SK-N-SH treated with all-trans-retinoic acid at 6 μM for 48 hours (cell line): ENCODE measurements at regions not wholly inside any gene's neighbourhood (a gene's known extent, or its start where the extent isn't known, plus 50 kb on each side); places are given as distances from the start of the nearest gene placed in this dataset.

ENCODE experiments used
- ARNTL ChIP-seq: fragments of 450-650 bp; formaldehyde crosslinking; IDR thresholded peaks from 2 replicates; pipeline ENCODE4 v1.5.0; 2020; ENCODE audit warnings: low read depth, mild to moderate bottlenecking, moderate library complexity, borderline replicate concordance
- ISL1 ChIP-seq: fragments of 250-450 bp; sonication (Bioruptor Pico); IDR thresholded peaks from 2 replicates; pipeline ENCODE4 v2.1.2; 2022; ENCODE audit warnings: mild to moderate bottlenecking, moderate library complexity
- SNAI2 ChIP-seq: fragments of 250-450 bp; sonication (Bioruptor Pico); IDR thresholded peaks from 2 replicates; pipeline ENCODE4 v1.5.0; 2020; ENCODE audit warnings: mild to moderate bottlenecking, moderate library complexity
- TCF4 ChIP-seq: fragments of 250-450 bp; sonication (Bioruptor Pico); IDR thresholded peaks from 2 replicates; pipeline ENCODE4 v1.8.0; 2021; ENCODE audit warnings: mild to moderate bottlenecking, moderate library complexity, borderline replicate concordance
- TOX ChIP-seq: fragments of 250-450 bp; sonication (Bioruptor Pico); IDR thresholded peaks from 2 replicates; pipeline ENCODE4 v1.8.0; 2021; ENCODE audit warnings: mild to moderate bottlenecking, moderate library complexity, borderline replicate concordance
- TSHZ2 ChIP-seq: fragments of 250-450 bp; sonication (Bioruptor Pico); IDR thresholded peaks from 2 replicates; pipeline ENCODE4 v1.5.0; 2020; ENCODE audit warnings: mild to moderate bottlenecking, moderate library complexity
- ZC3H10 ChIP-seq: fragments of 250-450 bp; sonication (Bioruptor Pico); IDR thresholded peaks from 2 replicates; pipeline ENCODE4 v1.5.1; 2021; ENCODE audit warnings: mild to moderate bottlenecking, moderate library complexity
- ZNF565 ChIP-seq: fragments of 450-650 bp; formaldehyde crosslinking; conservative IDR thresholded peaks from 2 replicates; pipeline ENCODE4 v1.5.0; 2020; ENCODE audit warnings: low read depth, mild to moderate bottlenecking, moderate library complexity
- ZNF70 ChIP-seq: fragments of 450-650 bp; formaldehyde crosslinking; IDR thresholded peaks from 2 replicates; pipeline ENCODE4 v1.5.0; 2020; ENCODE audit warnings: mild to moderate bottlenecking, moderate library complexity
- ZNF8 ChIP-seq: fragments of 450-650 bp; formaldehyde crosslinking; IDR thresholded peaks from 2 replicates; pipeline ENCODE4 v1.5.0; 2020; ENCODE audit warnings: mild to moderate bottlenecking, moderate library complexity
- TF ChIP-seq, protein P1 (sequence below): fragments of 250-450 bp; sonication (Bioruptor Pico); IDR thresholded peaks from 2 replicates; pipeline ENCODE4 v1.5.1; 2020; ENCODE audit warnings: low read depth, mild to moderate bottlenecking, moderate library complexity
- TF ChIP-seq, protein P2 (sequence below): fragments of 250-450 bp; sonication (Bioruptor Pico); IDR thresholded peaks from 2 replicates; pipeline ENCODE4 v1.8.0; 2021; ENCODE audit warnings: low read depth, mild to moderate bottlenecking, moderate library complexity, borderline replicate concordance

- no peak for TF ChIP-seq SNAI2 (CRISPR knock-in tag)
- no peak for TF ChIP-seq ZC3H10 (CRISPR knock-in tag)
- no peak for TF ChIP-seq TCF4 (CRISPR knock-in tag)
- TF ChIP-seq ZNF8 (CRISPR knock-in tag), result no peak
- TF ChIP-seq ZNF70 (CRISPR knock-in tag), result no peak
- no peak for TF ChIP-seq TSHZ2 (CRISPR knock-in tag)
- no peak for TF ChIP-seq ZNF565 (CRISPR knock-in tag)
- TF ChIP-seq ISL1, result no peak
- TF ChIP-seq, protein P1, sequence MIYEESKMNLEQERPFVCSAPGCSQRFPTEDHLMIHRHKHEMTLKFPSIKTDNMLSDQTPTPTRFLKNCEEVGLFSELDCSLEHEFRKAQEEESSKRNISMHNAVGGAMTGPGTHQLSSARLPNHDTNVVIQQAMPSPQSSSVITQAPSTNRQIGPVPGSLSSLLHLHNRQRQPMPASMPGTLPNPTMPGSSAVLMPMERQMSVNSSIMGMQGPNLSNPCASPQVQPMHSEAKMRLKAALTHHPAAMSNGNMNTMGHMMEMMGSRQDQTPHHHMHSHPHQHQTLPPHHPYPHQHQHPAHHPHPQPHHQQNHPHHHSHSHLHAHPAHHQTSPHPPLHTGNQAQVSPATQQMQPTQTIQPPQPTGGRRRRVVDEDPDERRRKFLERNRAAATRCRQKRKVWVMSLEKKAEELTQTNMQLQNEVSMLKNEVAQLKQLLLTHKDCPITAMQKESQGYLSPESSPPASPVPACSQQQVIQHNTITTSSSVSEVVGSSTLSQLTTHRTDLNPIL (CRISPR knock-in tag), result no peak
- no peak for TF ChIP-seq TOX (CRISPR knock-in tag)
- no peak for TF ChIP-seq ARNTL (CRISPR knock-in tag)
- TF ChIP-seq, protein P2, sequence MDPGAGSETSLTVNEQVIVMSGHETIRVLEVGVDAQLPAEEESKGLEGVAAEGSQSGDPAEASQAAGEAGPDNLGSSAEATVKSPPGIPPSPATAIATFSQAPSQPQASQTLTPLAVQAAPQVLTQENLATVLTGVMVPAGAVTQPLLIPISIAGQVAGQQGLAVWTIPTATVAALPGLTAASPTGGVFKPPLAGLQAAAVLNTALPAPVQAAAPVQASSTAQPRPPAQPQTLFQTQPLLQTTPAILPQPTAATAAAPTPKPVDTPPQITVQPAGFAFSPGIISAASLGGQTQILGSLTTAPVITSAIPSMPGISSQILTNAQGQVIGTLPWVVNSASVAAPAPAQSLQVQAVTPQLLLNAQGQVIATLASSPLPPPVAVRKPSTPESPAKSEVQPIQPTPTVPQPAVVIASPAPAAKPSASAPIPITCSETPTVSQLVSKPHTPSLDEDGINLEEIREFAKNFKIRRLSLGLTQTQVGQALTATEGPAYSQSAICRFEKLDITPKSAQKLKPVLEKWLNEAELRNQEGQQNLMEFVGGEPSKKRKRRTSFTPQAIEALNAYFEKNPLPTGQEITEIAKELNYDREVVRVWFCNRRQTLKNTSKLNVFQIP, result no peak
These were observed 53.8 kb upstream of the ASB18 start for GRCh38 chr2:236317938-236318396.
